Inferior parietal cortex (tissue), 1 donor: ENCODE measurements at regions not wholly inside any gene's neighbourhood (a gene's known extent, or its start where the extent isn't known, plus 50 kb on each side); places are given as distances from the start of the nearest gene placed in this dataset.
"Not testable (repeated sequence)": the region's sequence is repeated elsewhere in the genome, so short reads cannot be mapped to it uniquely, and the experiment has no call there.

Experiments used
- DNase-seq: peaks from one replicate; pipeline ENCODE4 v3.0.0-alpha.2; 2016; ENCODE audit errors: extremely low spot score

DNA sequence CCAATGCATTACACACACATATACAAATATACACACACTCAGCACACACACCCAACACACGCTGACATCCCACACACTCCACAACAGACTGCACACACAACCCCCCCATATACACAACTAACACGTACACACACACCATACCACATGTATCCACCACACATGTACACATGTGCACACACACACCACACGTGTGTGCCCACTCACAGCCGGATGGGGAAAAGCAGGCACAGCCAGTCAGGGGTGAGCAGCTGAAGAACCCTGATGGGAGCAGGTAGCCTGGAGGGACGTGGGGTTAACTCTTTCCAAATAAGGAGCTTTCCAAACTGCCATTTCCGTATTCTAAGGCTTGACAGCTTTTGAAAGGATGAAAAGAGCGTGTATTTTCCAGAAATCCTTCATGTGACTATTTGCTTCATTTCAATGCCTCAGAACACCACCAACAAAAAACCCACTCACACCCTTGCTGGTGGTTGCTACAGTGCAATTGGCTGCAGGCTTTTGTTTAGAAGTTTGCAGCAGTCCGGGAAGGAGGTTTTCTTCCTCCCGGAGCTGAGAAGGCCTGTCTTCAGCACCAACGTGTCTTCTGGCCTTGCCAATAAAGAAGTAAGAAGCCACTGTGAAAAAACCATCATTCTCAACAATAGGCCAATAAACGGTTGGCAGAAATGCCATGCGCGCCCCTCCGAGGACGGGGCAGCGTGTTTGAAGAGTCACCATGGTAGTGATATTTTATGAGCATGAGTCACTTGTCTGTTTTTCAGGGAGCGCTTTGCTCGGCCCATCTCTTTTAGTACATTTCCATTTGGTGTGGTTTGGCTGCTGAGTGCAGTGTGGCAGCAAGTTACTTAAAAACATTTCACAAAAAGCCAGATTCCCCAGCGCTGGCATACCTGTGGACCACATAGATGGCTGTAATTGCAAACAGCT, 131.3 kb upstream of the GMDS start:
- DNase-seq, result no peak

DNA sequence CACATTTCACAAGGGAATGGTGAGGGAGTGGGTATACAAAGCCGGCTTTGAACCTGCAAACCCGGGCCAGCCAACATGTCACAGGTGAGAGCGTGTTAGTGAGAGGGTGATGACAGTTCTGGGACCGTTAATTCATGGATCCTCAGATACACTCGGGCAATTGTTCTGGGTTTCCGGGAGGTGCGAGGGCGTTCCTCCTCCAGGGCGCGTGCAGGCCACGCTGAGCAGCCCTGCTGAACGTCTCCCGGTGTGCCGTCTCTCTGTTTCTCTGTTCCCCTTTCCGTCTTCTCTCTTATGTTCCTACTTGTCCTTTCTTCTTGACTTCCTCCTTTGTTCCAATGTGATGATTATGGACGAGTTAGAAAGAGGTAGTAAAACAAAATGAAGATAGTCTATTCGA, 130.0 kb upstream of the GMDS start:
- no peak for DNase-seq

DNA sequence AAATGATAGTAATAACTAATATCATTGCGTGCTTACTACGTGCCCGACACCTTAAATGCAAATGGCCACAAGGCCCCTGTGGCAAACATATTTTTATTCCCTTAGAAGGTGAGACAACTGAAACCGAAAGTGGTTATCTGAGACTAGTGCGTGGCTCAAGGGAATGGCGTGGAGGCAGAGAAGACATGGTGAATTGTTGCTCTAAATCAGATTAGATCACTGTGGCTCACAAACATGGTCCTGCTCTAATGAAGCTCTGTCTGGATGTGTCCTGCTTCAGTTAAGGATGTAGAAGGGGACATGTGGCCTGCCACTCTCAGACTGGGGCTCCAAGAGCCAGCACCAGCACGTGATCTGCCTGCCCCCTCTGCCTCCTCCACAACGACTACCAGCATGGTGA, 124.2 kb upstream of the GMDS start:
- no peak for DNase-seq

DNA sequence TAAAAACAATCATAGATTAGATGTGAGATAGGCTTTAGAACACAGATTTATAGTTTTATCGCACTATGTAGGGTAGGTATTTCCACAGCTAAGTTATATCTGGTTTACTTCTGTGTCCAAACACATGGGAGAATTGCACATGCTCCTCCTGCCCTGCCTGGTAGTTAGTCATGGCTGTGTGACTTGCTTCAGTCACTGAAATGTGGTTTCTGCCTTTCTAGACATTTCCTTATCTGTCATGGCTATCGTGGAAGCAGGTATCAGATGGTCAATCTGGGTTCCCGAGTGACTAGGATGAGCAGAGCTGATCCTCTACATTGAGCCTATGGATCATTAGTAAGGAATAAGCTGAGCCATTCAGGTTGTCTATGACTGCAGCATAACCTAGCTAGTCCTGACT, 117.8 kb upstream of the GMDS start:
- no peak for DNase-seq

- DNase-seq, result no peak
Measured at GRCh38 chr6:2361195-2361594, 115.8 kb upstream of the GMDS start.

GRCh38 chr6:2360716-2361115, 115.3 kb upstream of the GMDS start:
- DNase-seq, result no peak

- DNase-seq, result no peak
Measured at GRCh38 chr6:2360126-2360525, 114.7 kb upstream of the GMDS start.

DNA sequence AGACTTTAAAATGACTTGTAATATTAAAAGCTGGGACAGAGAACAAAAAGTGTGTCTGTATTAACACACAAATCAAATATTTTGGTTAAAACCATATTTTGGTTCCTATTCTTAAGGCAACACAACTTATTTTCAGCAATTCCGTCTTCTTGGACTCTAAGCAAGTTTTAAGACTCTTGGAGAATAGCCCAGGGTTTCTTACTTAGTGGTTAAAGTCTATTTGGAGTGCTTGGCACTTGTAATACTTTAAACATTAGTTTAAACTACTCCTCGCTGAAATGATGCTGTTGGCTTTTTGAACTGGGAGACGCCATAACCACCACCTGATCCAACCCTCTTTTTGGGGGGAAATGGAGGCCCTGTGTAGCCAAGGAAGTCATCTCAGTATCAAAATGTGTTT, 109.7 kb upstream of the GMDS start:
- DNase-seq, result no peak

- DNase-seq, result no peak
Measured at GRCh38 chr6:2354138-2354491, 108.7 kb upstream of the GMDS start.

- peak; percentile 81 for DNase-seq
Measured at GRCh38 chr6:2353412-2354137, 108.2 kb upstream of the GMDS start.

DNA sequence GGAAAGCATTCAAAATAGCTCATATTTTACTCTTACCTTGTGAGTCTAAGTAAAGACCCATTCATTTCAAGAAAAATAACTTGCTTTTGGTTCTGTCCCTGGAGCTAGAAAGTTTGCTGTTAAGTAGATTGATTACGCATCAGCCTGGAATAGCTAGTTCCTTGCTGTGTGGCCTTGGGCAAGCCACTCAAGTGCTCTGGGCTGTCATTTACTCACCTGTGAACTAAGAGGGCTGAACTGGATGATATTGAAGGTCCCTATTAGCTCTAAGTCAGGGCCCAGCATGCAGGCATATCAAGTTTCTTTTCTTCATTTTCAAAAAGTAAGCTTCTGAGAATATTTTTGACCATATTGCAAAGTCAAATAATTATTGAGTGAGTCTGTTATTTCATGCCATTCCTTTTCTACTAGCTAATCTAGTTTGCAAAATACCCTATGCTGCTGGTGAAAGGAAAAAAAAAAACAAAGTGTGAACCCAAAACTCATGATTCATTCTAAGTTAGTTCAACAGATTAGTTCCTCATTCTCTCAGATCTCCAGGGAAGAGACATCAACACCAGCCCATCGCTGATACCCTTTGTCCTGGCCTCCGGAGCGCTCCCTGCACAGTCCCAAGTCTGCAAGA, 106.5 kb upstream of the GMDS start:
- DNase-seq, result no peak

DNA sequence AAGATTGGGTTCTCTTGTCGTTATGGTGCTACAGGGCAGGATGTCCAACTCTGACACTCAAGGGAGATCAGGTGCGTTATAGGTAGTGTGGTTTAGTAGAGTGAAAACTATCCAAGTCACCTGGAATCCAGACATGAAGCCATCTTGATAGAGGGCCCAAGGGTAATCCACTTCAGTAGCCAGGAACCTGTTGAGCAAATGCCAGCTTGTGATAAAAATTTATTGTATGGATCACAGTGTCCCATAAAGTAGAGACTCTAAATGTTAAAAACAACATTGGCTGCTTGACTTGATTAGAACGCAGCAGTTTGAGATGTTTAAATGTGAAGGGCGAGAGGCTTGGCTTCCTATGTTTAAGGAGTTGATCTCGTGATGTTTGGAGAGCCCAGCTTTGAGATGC, 105.7 kb upstream of the GMDS start:
- no peak for DNase-seq

DNA sequence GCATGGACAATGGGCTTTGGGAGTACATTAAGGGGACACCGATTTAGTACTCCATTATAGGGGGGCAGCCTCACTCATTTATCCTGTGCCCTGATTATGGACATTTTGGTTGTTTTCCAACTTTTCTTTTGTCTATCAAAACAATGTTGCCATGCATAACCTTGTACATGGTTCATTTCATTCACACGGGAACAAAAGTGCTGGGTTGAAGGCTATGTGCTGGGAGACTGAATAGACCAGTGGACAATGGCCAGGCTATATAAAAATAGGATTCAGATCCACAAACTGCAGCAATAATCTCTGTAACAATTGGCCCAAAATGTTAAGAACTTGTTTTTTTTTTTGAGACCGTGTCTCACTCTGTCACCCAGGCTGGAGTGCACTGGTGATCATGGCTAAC, 100.7 kb upstream of the GMDS start:
- DNase-seq, result no peak

- DNase-seq, result no peak
Measured at GRCh38 chr6:2344319-2344905, 99.0 kb upstream of the GMDS start.

- DNase-seq, result no peak
Measured at GRCh38 chr6:2327591-2327990, 82.2 kb upstream of the GMDS start.

GRCh38 chr6:2324166-2324953, 79.0 kb upstream of the GMDS start:
- no peak for DNase-seq

GRCh38 chr6:2317498-2317897, 72.1 kb upstream of the GMDS start:
- DNase-seq, result not testable (repeated sequence)

DNA sequence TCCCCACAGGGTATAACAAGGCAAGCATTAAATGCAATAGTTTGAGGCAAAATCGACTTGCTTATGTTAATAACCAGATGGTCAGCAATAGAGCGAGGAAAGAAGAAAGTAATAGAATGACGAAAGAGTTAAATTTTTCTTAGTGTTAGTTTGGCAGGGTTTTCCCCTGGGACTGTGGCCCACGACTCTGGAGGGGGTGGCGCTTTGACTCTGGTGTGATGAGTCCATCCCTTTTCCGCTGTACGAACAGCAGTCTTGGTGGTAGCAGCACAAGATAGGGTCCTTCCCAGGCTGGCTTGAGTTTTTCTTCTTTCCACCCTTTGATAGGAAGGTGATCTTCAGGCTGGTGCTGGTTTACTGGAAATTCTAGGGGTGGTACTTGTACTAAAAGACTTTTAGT, 69.2 kb upstream of the GMDS start:
- DNase-seq, result peak; percentile 2

DNA sequence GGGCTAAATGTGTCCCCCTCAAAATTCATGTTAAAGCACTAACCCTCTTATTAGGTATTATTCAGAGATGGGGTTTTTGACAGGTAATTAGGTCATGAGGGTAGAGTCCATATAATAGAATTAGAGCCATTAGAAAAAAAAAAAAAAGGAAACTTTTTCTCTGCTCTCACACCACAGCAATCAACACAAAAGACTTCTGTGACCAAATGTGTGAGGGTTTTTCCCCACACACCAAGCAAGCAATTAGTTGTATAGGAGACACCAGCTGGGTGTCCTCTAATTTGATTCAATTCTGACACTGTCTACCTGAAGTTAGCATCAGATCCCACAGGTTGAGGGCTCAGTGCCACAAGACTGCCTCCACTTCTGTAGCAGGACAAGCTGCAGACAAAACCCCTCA, 64.6 kb upstream of the GMDS start:
- no peak for DNase-seq

- DNase-seq, result no peak
Measured at GRCh38 chr6:2309122-2309521, 63.7 kb upstream of the GMDS start.

DNA sequence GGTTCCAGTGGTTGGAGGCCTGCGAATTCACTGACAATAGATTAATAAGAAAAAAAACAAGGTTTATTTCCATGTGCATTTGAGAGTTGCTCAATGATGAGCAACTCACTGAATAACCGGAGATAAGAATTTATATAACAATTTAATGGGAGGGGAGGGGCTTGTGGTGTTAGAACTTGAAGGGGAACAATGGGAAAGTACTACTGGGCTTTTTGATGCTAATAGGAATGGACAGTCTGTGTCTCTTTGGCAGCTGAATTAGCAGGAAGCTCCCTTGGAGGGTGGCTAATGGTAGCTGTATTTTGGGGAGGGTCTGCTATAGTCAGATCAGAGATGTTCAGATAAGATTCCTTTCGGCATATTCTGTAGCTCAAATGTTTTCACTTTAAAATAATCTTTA, 62.4 kb upstream of the GMDS start:
- no peak for DNase-seq

- DNase-seq, result no peak
Measured at GRCh38 chr6:2305951-2306350, 60.5 kb upstream of the GMDS start.
